HG03159 (cell line): ENCODE measurements at regions not wholly inside any gene's neighbourhood (a gene's known extent, or its start where the extent isn't known, plus 50 kb on each side); places are given as distances from the start of the nearest gene placed in this dataset.
A peak's percentile ranks its signal among the peaks of the same experiment; 100 is the strongest.
"Not testable (repeated sequence)": the region's sequence is repeated elsewhere in the genome, so short reads cannot be mapped to it uniquely, and the experiment has no call there.

Experiments
- ATAC-seq: cut with Tn5 transposase; IDR thresholded peaks from one replicate; pipeline ENCODE4 v1.9.1; 2021; ENCODE audit warnings: mild to moderate bottlenecking, moderate library complexity; ENCODE audit not compliant: unreplicated experiment

DNA sequence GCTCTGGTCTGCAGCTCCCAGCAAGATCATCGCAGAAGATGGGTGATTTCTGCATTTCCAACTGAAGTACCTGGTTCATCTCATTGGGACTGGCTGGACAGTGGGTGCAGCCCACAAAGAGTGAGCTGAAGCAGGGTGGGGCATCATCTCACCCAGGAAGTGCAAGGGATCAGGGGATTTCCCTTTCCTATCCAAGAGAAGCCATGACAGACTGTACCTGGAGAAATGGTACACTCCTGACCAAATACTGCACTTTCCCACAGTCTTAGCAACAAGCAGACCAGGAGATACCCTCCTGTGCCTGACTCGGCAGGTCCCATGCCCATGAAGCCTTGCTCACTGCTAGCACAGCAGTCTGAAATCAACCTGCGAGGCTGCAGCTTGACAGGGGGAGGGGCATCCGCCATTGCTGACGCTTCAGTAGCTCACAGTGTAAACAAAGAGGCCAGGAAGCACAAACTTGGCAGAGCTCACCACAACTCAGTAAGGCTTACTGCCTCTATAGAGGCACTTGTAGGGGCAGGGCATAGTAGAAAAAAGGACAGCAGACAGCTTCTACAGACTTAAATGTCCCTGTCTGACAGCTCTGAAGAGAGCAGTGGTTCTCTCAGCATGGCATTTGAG is 60.5 kb downstream of the AREG start:
- not testable (repeated sequence) for ATAC-seq

DNA sequence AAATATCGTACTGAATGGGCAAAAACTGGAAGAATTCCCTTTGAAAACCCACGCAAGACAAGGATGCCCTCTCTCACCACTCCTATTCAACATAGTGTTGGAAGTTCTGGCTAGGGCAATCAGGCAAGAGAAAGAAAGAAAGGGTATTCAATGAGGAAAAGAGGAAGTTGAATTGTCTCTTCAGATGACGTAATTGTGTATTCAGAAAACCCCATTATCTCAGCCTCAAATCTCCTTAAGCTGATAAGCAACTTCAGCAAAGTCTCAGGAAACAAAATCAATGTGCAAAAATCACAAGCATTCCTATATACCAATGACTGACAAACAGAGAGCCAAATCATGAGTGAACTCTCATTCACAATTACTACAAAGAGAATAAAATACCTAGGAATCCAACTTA is 64.4 kb downstream of the AREG start:
- ATAC-seq, result not testable (repeated sequence)

DNA sequence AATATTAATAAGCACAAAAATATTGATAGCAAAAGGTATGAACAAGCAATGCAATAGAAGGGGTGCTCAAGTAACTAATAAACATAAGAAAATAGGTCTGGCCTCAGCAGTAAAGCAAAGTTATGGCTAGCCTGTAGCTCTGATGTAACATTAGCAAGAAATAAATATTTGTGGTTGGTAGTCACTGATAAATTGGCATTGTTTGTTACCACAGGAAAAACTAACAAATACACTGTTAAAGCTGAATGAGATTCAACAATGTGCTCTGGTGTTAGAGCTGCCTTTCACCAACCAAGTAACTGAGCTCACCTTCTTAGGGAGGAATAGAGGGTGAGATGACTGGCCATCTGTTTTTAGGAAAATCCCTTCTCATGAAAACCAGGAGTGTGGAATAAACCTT is 71.4 kb downstream of the AREG start:
- no peak for ATAC-seq

DNA sequence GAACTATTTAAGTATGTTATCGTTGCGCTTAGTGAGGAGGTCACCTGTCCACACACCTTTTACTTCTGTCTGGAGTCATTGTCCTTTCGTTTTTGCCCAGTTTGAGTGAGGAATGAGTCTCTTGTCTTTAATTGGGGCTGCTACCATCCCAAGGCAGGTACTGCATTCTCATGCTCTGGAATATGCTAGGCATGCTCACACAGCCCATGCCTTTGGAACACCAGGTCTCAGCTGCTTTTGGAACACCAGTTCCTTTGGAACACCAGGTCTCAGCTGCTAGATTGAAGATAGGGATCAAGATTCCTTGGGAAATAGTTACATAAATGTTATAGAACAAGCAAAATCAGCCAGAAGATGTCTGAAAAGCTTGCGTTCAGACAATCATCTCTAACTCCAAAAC is 73.1 kb downstream of the AREG start:
- no peak for ATAC-seq

DNA sequence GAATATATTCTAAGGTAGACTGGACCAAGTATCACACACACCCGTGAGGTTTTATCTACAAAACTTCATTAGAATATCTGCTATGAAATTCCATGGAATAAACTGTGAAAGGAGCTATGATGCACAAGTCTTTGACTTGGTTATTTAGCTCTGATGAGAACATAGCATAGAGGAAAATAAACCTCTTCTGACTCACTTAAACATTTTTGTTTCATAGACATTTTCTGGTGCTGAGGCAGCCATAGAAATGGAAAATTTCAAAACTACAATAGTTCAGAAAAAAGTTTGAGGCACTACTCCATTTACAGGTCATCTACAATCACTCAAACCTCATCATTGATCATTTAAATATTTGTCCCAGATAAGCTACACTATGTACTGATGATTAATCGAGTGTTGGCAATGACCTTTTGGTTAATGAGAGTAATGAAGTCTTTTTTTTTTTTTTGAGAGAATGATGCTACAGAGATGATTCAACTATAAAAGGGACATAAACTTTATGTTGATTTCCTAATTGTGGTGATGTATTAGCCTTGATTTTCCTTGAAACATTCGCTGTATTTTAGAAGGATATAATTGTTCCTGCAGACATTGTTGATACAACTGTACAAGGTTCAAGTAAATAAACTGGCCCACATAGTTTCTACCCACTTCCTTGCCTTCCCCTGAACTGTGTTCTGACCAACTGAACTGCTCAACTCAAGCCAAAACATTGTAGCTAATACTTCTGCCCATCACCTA is 77.5 kb downstream of the AREG start:
- no peak for ATAC-seq

DNA sequence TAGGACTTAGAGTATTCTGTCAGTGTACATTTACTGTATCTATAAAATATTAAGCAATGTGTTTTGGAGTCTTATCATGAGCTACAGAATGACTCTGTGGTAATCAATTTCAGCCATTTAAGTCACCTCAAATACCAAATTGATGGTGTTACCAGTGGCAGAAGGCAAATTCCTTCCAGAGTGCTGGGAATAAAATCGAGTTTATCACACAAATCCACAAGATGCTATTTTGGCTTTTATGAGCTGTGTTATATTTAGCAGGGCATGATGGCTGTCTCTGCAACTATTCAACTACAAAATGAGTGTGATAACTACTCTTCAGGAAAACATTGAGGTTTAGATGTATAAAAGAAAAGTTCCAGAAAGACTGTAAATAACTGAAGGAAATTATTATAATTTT is 78.2 kb downstream of the AREG start:
- ATAC-seq, result no peak

DNA sequence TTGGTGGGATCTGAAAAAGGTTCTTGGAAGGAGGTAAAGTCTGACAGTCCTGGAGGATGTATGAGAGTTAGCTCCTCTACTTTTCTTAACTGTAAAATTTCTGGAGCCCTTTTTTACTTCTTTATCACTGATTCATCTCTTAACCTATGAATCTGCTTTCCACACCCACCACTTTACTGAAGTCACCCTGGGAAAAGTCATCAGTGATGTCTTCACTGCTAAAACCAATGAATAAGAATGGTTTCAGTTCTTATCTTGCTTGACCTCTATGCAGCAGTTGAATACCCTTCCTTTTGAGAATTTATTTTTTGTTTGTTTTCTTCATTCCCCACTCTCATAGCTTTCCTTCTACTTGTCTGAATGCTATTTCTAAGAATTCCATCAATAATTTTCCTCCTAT is 80.0 kb downstream of the AREG start:
- ATAC-seq, result no peak

DNA sequence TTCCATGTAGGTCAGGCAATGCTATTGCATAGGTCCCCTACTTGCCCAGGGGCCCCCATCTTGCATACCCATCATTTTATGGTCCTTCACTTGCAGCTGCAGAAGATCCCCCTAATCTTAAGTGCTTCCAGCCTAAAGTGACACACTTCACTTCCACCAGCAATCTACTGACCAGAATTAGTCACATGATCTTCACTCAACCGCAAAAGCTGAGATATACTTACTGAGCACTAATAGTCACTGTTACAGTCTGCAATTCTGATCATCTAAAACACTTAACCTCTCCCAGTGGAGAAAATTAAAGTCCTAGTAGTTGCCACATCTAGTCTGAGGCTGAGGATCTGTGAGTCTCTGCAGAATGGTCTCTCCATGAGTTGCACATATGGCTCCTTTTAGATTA is 82.1 kb downstream of the AREG start:
- ATAC-seq, result no peak

DNA sequence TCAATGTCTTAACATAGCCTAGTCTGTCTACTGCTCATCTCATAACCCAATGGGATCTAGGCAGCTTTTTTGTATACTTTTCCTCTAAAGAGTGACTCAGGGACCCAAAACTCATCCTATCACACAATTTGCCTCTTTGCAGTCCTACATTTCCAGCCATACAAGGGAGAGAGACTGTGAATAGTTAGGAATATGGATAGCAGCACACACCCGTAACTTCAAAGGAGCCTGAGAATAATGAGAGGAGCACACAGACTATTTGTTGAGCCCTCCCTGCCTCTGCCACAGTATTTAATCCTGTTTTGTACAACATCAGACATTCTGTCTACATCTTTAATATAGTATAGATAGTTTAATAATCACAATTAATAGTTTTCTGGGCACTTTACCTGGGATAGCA is 83.2 kb downstream of the AREG start:
- no peak for ATAC-seq

DNA sequence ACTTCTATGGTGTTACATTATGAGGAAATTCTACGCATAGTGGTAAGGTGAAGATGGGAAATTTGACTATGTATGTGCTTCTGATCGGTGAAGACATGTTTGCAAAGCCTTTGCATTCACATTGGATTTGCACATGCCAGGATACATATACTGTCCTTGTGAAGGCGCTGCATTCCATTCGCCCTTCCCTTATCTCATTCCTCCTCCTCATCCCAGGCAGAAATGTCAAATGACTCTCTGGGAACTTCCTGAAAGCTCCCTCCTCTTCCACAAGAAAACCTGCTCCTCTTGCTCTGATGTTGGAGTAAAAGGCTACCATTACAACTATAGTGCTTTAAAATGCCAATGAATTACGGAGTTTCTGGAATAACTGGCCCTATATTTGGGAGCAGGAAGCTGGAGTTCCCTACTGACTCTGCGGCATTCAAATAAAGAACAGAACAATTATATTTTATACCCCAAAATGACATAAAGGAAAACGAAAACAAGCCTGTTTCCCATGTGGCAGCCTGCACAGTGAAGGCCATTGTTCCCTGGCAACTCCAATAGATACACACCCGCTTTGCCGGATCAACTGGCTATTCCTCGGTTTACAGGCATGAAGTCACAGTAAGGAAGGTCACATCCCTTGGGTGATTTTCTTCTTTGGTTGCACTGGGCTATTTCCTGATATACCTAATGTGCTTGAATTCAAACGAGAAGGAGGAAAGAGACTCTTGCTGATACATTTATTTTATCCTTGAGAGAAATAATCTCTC is 84.5 kb downstream of the AREG start:
- no peak for ATAC-seq

DNA sequence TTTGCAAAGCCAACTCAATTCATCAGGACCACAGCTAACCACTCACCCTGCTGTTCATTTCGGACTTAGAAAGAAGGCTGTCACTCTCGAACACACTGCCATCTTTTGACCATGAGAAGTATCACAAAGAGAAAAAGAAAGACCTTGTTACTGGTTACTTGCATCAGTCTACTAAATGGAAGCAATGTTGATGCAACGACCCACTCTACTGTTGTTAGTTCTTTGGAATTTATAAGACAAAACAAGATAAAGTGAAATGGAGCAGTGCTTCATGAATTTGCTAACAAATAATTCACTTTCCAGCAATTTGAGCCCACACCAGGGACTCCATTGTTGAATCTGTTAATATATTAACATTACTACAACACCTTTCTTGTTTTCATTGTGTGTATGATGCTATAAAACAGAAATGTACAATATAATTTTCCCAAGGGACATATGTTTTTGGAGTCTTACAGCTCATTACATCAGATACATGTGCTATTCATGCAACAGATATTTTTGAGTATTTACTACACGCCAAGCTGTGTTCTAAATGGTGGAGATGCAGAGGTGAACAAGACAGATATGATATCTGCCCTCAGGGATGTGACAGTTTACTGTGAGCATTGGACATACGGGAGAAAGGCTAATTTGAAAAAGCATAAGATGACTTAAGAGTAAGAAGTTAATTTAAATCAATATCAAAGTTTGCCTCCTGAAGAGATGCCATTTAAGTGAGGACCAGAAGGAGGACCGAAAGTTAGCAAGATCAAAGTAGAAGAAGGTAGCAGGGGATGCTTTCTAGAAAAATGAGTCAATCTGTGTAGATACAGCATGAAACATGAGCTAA is 87.2 kb downstream of the AREG start:
- ATAC-seq, result peak; percentile 93

DNA sequence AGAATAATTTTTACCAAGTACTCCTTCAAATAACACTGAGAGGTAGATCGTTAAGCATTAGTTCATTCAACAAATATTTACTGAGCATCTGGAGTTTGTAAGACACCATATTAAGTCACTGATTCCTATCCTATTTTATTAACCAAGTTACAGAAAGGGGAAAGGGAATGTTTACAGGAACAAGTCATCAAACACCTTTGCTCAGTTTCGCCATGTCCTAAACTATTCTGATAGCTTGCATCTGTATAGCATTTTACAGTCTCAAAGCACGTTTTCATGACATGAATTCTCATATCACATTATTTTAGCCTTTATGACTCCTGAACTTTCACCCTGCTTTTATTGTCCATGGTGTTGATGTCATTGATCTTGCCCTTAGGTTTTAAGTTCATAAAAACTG is 89.2 kb downstream of the AREG start:
- no peak for ATAC-seq

DNA sequence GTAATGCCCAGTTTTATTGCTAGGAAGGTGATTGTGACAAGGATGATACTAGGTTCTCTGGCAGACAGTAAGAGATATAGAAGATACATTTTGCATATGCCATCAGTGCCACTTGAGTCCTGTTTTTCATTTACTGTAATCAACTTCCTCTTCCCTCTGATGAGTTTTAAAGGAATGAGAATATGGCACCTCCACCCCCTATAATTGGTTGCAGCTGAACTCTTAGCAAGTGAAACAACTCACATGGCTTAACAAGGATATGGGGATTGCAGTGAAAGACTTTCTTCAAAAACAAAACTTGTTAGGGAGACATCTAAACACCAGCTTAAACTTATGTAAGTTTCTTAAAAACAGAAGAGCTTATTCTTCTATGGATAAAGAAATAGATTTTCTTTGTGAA is 90.0 kb downstream of the AREG start:
- no peak for ATAC-seq

DNA sequence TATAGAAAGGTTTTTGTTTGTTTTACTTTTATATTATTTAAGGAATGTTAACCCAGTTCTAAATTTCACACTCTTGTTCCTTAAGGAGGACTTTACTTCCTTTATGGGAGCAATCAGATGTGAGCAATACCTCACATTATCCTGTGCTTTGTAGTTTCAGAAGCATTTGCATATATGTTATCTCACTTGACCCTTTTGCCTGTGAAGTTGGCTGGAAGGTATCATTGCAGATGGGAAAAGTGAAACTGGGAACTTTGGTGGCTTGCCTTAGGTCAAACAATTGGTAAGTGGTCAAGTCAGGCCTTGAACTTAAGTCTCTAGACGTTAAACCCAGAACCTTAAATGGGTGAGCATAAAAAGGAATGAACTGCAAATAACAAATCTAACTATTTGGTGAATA is 90.6 kb downstream of the AREG start:
- ATAC-seq, result no peak

DNA sequence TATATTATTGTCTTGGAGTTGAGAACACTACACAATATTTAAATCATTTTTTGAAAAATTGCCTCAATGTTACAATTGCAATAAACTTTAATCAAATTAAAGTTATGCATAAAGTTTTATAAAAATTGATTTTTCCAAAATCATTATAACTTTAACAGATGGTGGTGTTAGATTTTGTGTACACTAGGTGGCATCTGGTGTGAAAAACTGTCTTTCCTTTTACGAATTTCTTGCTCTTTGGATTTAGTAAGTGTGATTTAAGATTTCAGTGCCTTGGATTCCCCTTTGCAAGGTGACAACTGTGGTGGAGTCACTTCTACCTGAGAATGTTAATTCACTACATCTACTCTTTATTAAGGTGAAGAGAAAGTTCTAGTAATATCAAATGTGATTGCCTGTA is 91.6 kb downstream of the AREG start:
- ATAC-seq, result no peak

DNA sequence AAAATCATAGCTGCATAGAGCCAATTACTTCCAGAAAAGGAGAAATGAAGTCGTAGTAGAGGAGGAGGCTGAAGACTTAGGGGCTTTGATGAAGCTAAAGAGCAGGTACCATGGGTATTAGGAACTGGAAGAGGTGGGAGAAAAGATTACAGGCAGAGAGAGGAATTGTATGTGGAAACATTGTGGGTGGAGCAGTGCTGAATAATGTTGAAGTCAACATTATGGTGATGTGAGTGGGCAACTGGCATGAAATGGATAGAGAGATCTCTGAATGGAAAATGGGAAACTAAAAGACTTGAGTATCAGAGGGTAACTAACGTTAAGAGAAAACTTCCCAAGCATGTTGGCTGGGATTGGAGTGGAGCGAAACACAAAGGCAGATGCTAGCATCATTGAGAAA is 92.5 kb downstream of the AREG start:
- ATAC-seq, result no peak

DNA sequence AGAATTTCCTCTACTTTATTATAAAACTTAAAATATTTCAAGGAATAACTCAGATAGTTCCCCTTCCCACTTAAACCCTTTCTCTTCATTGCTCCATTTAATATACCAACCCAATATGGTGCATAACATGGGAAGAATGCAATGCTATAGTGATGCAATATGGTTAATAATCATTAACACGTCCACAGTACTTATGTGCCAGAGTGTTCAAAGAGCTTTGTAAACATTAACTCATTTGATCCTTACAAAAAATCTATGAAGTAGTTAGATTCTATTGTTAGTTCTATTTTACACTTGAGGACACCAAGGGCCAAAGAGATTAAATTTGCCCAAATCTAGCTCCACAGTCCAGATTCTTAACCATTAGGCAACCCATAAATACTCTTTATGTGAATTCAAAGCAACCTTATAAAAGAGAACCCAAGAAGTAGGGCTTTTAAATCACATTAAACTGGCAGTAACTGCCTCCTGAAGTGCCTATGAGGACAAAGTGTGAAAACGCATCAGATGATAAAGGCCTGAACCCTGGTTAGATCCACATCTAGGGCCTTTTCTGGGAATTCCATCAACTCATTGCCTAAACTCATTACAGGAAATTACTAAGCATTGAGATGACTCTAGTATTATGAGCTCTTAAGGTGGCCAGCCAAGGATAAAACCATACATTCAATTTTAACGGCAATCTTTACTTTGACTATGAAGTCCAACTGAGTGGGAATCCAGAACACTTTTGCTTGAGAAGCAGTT is 94.3 kb downstream of the AREG start:
- ATAC-seq, result peak; percentile 43

DNA sequence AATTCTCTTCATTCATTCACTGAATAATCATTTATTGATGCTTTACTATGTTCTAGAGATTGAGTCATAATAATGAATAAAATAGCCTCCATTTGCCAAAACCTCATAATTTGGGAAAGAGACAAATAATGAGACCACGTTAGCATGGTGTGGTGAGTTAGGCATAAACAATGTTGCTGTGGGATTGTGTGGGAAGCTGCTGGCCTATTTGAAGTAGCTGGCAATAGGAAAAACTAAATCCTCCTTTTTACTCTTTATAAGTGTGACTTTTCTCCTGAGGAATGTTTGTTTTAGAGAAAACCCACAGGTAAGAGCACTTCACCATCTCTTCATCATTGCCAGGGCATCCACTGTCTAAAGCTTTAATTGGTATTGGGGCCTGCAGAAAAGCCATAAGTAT is 95.3 kb downstream of the AREG start:
- ATAC-seq, result no peak

DNA sequence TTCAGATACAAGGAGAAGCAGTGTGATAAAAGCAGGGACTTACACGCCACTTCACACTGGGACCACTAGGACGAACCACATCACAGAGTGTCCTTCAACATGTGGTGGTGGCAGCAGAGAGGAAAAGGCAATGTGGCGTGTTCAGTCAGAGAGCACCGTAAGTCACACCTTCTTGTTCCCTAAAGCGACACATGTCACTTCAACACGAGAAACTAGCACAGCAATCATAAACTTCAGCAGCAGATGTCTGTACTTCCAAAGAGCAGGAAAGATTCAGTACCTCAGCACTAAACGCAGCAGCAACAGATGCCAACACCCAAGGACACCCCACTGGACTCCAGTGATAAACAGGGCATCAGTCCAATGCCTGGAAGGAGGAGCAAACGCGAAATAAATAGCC is 96.7 kb downstream of the AREG start:
- no peak for ATAC-seq

DNA sequence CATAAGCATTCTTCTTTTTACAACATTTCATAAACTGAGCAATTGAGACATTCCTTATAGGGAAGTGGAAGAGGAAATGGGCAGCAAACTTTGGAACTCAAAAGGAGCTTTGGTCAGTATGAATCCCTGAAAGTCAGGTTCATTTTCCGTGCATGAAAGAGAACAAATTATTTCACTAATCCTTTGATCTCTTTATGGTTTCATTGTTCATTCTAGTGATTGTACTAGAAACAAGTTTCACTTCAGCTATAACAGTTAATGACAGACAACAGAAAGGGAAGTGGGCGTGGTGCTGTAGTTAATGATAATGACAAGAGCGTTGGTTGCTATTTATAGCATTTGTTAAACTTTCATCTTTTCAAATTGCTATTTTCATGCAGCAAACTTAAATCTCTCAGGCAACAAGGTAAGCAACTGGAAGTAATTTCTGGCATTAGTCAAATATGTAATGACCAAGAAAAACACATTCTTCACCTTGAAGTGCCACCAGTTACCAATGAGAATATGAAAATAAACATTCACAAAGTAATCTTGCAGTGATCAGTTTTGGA is 98.4 kb downstream of the AREG start:
- ATAC-seq, result peak; percentile 91
